ENCODE measurements at regions not wholly inside any gene's neighbourhood (a gene's known extent, or its start where the extent isn't known, plus 50 kb on each side); places are given as distances from the start of the nearest gene placed in this dataset.

DNA sequence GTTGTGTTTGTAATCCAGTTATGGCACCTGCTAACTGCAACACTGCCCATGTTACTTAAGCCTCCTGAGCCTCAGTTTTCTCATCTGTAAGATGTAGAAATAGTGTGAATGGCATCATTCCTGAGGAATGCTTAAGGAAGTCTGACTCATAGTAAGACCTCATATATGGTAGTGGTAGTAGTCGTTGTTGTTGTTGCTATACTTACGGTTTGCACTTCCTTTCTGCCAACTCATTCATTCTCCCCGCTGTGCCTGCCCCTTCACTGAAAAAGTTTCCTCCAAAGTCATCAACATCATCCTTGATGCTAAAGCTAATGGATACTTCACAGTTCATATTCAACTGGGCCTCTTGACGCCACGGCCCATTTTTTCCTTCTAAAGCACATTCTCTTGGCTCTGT is 54.2 kb upstream of the SPANXN3 start:
- peak in 1 of 2 experiments; percentile 38 for DNase-seq

DNA sequence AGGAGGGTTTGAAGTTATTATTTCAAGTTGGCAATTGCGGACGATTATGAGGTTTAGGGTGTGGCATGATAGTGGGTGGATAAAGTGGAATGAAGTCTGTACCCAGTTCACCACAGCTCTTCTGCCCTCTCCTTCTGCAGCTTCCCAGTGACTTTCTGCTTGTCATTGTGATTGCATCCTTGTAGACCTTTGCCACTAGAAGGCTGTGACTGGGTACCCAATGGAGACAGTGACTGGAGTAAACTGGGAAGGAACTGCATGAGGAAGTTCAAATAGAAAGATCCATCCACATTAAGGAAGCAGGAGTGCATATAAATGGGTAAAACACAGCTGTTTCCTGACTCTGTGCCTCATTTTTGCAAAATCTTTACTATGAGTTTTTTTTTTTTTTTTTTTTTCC is 53.5 kb upstream of the SPANXN3 start:
- no peak for DNase-seq

DNA sequence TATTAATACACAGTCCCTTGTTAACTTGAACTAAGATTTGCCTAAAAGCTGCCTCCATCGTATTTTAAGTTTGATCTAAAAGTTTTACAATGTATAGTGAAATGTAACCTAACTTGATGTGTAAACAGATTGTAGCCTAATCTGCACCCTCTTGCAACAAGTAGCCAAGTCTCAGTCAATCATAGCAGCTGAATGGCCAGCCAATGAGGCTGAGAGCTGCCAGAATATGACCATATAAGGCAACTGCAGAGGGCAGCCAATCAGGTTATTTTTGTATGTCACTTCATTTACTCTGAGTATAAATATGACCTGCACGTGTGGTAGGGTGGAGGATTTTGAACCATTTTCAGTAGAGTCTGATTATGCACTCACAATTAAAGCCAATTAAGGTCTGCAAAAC is 51.2 kb upstream of the SPANXN3 start:
- DNase-seq = no peak
